GM18951 (cell line): ENCODE measurements at regions not wholly inside any gene's neighbourhood (a gene's known extent, or its start where the extent isn't known, plus 50 kb on each side); places are given as distances from the start of the nearest gene placed in this dataset.

Experiments
- POLR2A ChIP-seq: IDR thresholded peaks from 4 replicates; pipeline ENCODE4 v1.6.1; 2011; ENCODE audit warnings: mild to moderate bottlenecking; ENCODE audit not compliant: insufficient read length, insufficient read depth; ENCODE audit errors: extremely low read depth
- in situ Hi-C: fragments of 300-500 bp; cut with MboI; formaldehyde crosslinking; loops from one replicate; pipeline ENCODE4 v1.12.0; 2022; ENCODE audit warnings: low sequenced_read_pairs, mixed read lengths, inconsistent platforms; ENCODE audit not compliant: unreplicated experiment

GRCh38 chr4:10181745-10182445, 65.3 kb upstream of the WDR1 start:
- in situ Hi-C loops, result no loop called here
- TF ChIP-seq POLR2A, result no peak

GRCh38 chr4:10180927-10181744, 64.5 kb upstream of the WDR1 start:
- TF ChIP-seq POLR2A, result no peak
- in situ Hi-C loops, result no loop called here

DNA sequence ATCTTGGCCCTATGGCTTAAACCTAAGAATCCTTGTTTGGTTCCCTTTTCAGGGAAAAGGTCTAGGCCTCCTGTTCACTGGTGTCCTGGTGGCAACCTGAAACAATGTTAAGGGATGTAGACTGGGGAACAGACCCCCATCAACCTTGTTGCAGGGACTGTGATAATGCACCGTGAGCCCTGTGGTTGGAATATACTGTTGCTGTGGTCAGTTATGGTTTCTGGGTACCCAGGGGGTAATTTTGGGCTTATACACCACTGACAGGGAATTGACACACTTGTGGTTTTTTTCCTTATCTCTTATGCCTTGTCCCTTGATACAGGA, 64.0 kb upstream of the WDR1 start:
- in situ Hi-C loops, result no loop called here
- TF ChIP-seq POLR2A, result no peak

DNA sequence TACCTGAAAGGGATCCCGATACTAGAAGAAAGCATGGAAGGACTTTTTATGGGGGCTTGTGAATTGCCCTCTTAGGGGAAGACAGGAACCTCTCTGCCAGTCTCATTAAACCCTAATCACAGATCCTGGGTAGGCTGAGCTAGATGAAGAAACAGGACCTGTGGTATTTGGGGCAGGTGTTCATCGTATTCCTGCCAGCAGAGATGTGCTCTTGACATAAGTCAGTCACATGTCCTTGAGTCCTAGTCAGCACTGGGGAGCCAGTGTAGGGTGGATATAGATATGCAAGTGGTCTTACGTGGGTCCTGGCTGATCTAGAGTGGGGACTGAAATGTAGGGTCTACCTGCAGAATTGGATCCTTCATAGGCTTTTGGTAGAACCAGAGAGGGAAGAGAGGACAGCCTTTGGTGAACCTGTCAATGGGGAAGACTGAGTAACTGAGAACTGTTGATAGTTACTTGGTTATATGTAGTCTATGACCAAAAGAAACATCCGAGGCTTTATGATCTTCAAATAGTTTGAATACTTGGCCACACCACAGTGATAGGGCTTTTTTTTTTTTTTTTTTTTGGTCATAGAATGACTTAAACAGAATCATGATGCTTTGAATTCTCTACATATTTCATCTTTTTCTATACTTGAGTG, 63.5 kb upstream of the WDR1 start:
- in situ Hi-C loops, result loop anchor here (10.0 kb wide), 1 partner anchor 225 kb away; no protein-coding TSS in a partner anchor

GRCh38 chr4:10178763-10179162, 62.2 kb upstream of the WDR1 start:
- TF ChIP-seq POLR2A, result no peak
- in situ Hi-C loops, result loop anchor here (10.0 kb wide), 1 partner anchor 226 kb away; no protein-coding TSS in a partner anchor

More for the DNA sequence above, 63.5 kb upstream of the WDR1 start:
- no peak for TF ChIP-seq POLR2A

- TF ChIP-seq POLR2A, result no peak
- in situ Hi-C loops, result loop anchor here (10.0 kb wide), 1 partner anchor 229 kb away; no protein-coding TSS in a partner anchor
Measured at GRCh38 chr4:10175626-10176025, 59.0 kb upstream of the WDR1 start.

- in situ Hi-C loops, result loop anchor here (10.0 to 25.0 kb wide), 2 partner anchors 231 to 1263 kb away; partner anchors contain the start of gene HS3ST1
- TF ChIP-seq POLR2A, result no peak
Measured at GRCh38 chr4:10173754-10174749, 57.5 kb upstream of the WDR1 start.

DNA sequence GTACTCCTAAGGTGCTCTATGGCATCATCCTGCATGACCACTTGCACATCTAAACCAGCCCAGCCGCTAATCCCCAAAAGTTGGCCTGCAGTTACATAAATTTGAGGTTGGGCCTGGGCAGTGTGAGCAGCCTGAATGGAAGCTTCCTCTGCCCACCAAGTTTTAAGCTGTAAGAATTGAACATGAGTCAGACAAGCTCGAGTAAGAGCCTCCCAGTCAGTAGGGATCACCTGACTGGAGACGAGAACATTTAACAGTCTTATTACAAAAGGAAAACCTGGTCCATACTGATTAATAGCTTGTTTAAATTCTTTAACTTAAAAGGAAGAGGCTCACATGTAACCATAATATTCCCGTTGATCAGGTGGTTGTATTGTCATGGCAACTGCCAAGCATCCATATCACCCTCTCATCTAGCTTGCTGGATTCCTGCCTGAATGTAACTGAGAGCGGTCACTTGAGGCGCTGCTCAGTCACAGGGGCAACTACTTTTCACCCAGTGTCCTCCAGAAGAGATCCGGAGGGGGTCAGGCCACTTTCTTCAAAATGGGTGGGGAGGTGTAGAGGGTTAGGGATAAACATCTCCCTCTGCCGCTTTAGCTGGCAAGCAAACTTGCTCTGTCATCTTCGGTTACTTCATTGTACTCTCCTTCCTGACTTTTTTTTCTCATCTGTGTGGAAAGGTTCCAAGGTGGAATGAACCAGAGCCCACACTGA, 56.6 kb upstream of the WDR1 start:
- TF ChIP-seq POLR2A, result no peak
- in situ Hi-C loops, result loop anchor here (10.0 to 25.0 kb wide), 2 partner anchors 232 to 1264 kb away; partner anchors contain the start of gene HS3ST1

DNA sequence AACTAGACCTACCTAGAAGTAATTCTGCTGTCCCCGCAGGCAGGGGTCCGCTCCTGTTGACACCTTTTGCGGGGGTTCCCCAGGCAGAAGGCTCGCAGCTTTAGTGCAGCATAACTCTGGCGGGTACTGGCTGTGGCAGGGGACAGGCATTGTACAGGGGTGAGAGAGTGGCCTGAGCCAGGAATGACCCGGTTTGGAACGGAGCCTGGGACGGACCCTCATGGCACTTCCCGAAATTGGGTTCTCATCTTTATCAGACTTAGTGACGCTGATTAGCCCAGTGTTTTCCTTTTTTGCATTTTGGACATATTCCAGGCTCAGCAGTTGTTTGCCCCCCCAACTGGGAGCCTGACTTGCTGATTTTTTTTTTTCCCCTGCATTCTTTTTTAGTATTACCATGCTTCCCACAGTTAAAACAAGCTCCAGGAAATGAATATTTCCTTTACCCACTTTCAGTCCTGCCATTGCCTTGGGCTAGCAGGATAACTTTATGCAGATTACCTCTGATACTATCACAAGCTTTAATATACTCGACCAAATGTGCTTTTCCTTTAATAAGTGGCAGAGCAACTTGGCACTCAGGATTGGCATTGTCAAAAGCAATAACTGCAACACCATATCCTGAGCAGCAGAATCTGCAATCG, 55.8 kb upstream of the WDR1 start:
- in situ Hi-C loops, result loop anchor here (10.0 to 25.0 kb wide), 2 partner anchors 232 to 1265 kb away; partner anchors contain the start of gene HS3ST1
- TF ChIP-seq POLR2A, result no peak

- no peak for TF ChIP-seq POLR2A
- in situ Hi-C loops, result loop anchor here (10.0 to 25.0 kb wide), 2 partner anchors 234 to 1266 kb away; partner anchors contain the start of gene HS3ST1
Measured at GRCh38 chr4:10171055-10171454, 54.5 kb upstream of the WDR1 start.

- in situ Hi-C loops, result loop anchor here (10.0 to 25.0 kb wide), 2 partner anchors 235 to 1267 kb away; partner anchors contain the start of gene HS3ST1
- no peak for TF ChIP-seq POLR2A
Measured at GRCh38 chr4:10169839-10170387, 53.3 kb upstream of the WDR1 start.

- TF ChIP-seq POLR2A, result no peak
- in situ Hi-C loops, result loop anchor here (25.0 kb wide), 1 partner anchor 1269 kb away; the partner anchor contains the start of gene HS3ST1
Measured at GRCh38 chr4:10168151-10168550, 51.6 kb upstream of the WDR1 start.
